HEK293 (cell line): ENCODE measurements at regions not wholly inside any gene's neighbourhood (a gene's known extent, or its start where the extent isn't known, plus 50 kb on each side); places are given as distances from the start of the nearest gene placed in this dataset.

ENCODE experiments used
- CTCF ChIA-PET: fragments of 350-600 bp; formaldehyde crosslinking; extraction: SDS; loops from one replicate; lab custom pipeline; 2021; ENCODE audit warnings: antibody characterized with exemption; lab: Yijun Ruan, JAX
- POLR2A ChIA-PET: fragments of 300-600 bp; formaldehyde crosslinking; extraction: SDS; loops from one replicate; lab custom pipeline; 2020; ENCODE audit warnings: antibody characterized with exemption, inconsistent platforms; lab: Yijun Ruan, JAX
- H3K27ac ChIP-seq: fragments of 200-500 bp; sonication (Bioruptor generic); 2 replicates; pipeline ENCODE4 v1.5.1; 2014; ENCODE audit warnings: low read depth, low read length, control low read depth, inconsistent platforms; ENCODE audit errors: extremely low read depth
- H3K36me3 ChIP-seq, 2 experiments: fragments of 200-500 bp in 1 of 2; sonication (Bioruptor generic) in 1 of 2; 1 replicate in 1 of 2; 2 replicates in 1 of 2; pipeline ENCODE4 v1.5.1; 2014 to 2017; ENCODE audit warnings: inconsistent platforms in 2 of 2, low read length in 2 of 2; ENCODE audit not compliant: control insufficient read depth in 2 of 2, insufficient read depth in 1 of 2
- H3K4me1 ChIP-seq: fragments of 200-500 bp; sonication (Bioruptor generic); 2 replicates; pipeline ENCODE4 v1.5.1; 2014; ENCODE audit warnings: mild to moderate bottlenecking, low read length, inconsistent platforms; ENCODE audit not compliant: control insufficient read depth, insufficient read depth
- H3K4me3 ChIP-seq: 2 replicates; pipeline ENCODE4 v1.5.1; 2011; ENCODE audit warnings: low read depth, mild to moderate bottlenecking, control low read depth, low read length, moderate library complexity
- H3K9me3 ChIP-seq: fragments of 200-500 bp; sonication (Bioruptor generic); 2 replicates; pipeline ENCODE4 v1.5.1; 2014; ENCODE audit warnings: low read depth, low read length, inconsistent platforms; ENCODE audit not compliant: control insufficient read depth, insufficient read depth
- IKZF3 ChIP-seq: fragments of 450-650 bp; IDR thresholded peaks from 2 replicates; pipeline ENCODE4 v1.5.0; 2018; ENCODE audit warnings: missing biosample characterization, mild to moderate bottlenecking, missing genetic modification characterization, moderate library complexity
- KLF9 ChIP-seq: fragments of 450-650 bp; formaldehyde crosslinking; IDR thresholded peaks from 2 replicates; pipeline ENCODE4 v1.5.1; 2016; ENCODE audit warnings: missing biosample characterization, missing genetic modification characterization, low read depth
- MEIS1 ChIP-seq: sonication (generic); formaldehyde crosslinking; IDR thresholded peaks from 2 replicates; pipeline ENCODE4 v1.8.1; 2022; ENCODE audit warnings: missing genetic modification reagents, mild to moderate bottlenecking, borderline replicate concordance
- MYNN ChIP-seq: fragments of 450-650 bp; formaldehyde crosslinking; IDR thresholded peaks from 2 replicates; pipeline ENCODE4 v1.5.1; 2016; ENCODE audit warnings: missing biosample characterization, missing genetic modification characterization, borderline replicate concordance
- ZBTB17 ChIP-seq: fragments of 450-650 bp; formaldehyde crosslinking; IDR thresholded peaks from 2 replicates; pipeline ENCODE4 v1.5.1; 2016; ENCODE audit warnings: missing biosample characterization, missing genetic modification characterization
- ZNF239 ChIP-seq: fragments of 450-650 bp; formaldehyde crosslinking; IDR thresholded peaks from 2 replicates; pipeline ENCODE4 v1.5.1; 2016; ENCODE audit warnings: missing biosample characterization, missing genetic modification characterization
- ZNF266 ChIP-seq: fragments of 450-650 bp; formaldehyde crosslinking; IDR thresholded peaks from 2 replicates; pipeline ENCODE4 v1.5.1; 2016; ENCODE audit warnings: missing biosample characterization, missing genetic modification characterization, low read depth
- ZNF274 ChIP-seq, 2 experiments: fragments of 200-500 bp in 1 of 2; fragments of 450-650 bp in 1 of 2; sonication (Bioruptor generic) in 1 of 2; formaldehyde crosslinking in 1 of 2; IDR thresholded peaks; 2 replicates each; pipeline versions ENCODE4 v1.5.1 to v1.6.1; 2014 to 2016; ENCODE audit warnings: borderline replicate concordance in 1 of 2, inconsistent platforms in 1 of 2, low read length in 1 of 2, missing biosample characterization in 1 of 2, missing genetic modification characterization in 1 of 2
- ZNF335 ChIP-seq: fragments of 450-650 bp; formaldehyde crosslinking; conservative IDR thresholded peaks from 2 replicates; pipeline ENCODE4 v1.5.1; 2016; ENCODE audit warnings: missing biosample characterization, missing genetic modification characterization
- ZNF391 ChIP-seq: fragments of 450-650 bp; formaldehyde crosslinking; IDR thresholded peaks from 2 replicates; pipeline ENCODE4 v1.5.1; 2016; ENCODE audit warnings: low read depth, missing biosample characterization, missing genetic modification characterization, borderline replicate concordance
- ZNF558 ChIP-seq: fragments of 450-650 bp; formaldehyde crosslinking; IDR thresholded peaks from 2 replicates; pipeline ENCODE4 v1.5.1; 2016; ENCODE audit warnings: missing biosample characterization, missing genetic modification characterization
- ZNF677 ChIP-seq: fragments of 450-650 bp; IDR thresholded peaks from 2 replicates; pipeline ENCODE4 v1.5.0; 2018; ENCODE audit warnings: missing biosample characterization, mild to moderate bottlenecking, missing genetic modification characterization, moderate library complexity
- ZNF776 ChIP-seq: fragments of 450-650 bp; formaldehyde crosslinking; IDR thresholded peaks from 2 replicates; pipeline ENCODE4 v1.5.0; 2017; ENCODE audit warnings: missing biosample characterization, missing genetic modification characterization, borderline replicate concordance
- ZSCAN16 ChIP-seq: fragments of 450-650 bp; formaldehyde crosslinking; IDR thresholded peaks from 2 replicates; pipeline ENCODE4 v1.5.1; 2016; ENCODE audit warnings: missing biosample characterization, missing genetic modification characterization
- TF ChIP-seq, protein P1 (sequence below): fragments of 450-650 bp; IDR thresholded peaks from 2 replicates; pipeline ENCODE4 v1.5.1; 2018; ENCODE audit warnings: missing biosample characterization, mild to moderate bottlenecking, missing genetic modification characterization
- TF ChIP-seq, protein P2 (sequence below): sonication (generic); formaldehyde crosslinking; IDR thresholded peaks from 2 replicates; pipeline ENCODE4 v1.8.1; 2022; ENCODE audit warnings: mild to moderate bottlenecking, moderate library complexity, missing genetic modification reagents
- TF ChIP-seq, protein P3 (sequence below): fragments of 450-650 bp; formaldehyde crosslinking; IDR thresholded peaks from 2 replicates; pipeline ENCODE4; 2016; ENCODE audit warnings: missing biosample characterization, missing genetic modification characterization
- TF ChIP-seq, protein P4 (sequence below): fragments of 450-650 bp; formaldehyde crosslinking; IDR thresholded peaks from 2 replicates; pipeline ENCODE4 v1.5.1; 2016; ENCODE audit warnings: missing biosample characterization, missing genetic modification characterization

DNA sequence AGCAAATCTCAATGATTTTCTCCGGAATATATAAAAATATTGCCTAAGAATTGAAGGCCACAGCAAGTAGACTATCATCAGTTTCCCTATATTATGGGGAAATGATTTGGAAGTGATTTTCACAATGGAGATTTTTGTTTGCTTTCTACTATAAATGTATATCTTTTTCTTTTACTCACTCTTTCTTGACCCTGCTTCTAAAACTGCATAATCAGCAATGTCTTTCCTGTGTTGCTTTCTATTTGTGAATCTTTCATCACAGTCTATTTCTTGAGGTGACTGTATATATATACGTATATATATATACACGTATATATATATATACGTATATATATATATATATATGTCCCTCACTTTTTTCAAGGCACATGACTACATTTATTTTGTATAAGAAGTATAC is 622.6 kb downstream of the DTWD2 start:
- no peak overlapping the region for H3K27ac ChIP-seq
- no peaks in the 10 kb centered on the region for H3K4me1 ChIP-seq
- POLR2A ChIA-PET = no interaction called here

DNA sequence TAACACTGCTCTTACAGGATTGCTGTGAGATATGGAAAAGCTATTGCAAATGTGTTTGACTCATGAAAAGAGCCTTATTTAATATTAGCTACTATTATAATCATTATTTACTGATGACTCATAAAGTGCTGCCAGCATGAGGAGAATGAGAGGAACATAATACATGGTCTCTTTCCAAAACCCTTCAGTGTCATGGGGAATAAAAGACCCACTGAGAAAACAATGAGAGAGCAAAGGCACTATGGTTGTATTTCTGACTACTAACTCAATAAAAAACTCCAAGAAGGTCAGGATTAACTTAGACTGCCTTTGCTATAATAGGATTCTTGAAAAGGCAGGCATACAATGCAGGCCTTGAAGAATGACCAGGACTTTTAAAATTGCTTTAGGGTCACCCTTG is 633.5 kb downstream of the DTWD2 start:
- TF ChIP-seq ZNF274 (IDR thresholded peaks at IDR 0.05; ENCODE audit: low read length) (no peak), ZNF274 (tag by site-specific recombination; IDR thresholded peaks at IDR 0.05; ENCODE audit: borderline replicate concordance) (no peak), IKZF3 (tag by site-specific recombination) (no peak), ZNF391 (no peak), KLF9 (tag by site-specific recombination) (no peak), ZSCAN16 (tag by site-specific recombination) (no peak), ZBTB17 (tag by site-specific recombination) (no peak), ZNF558 (tag by site-specific recombination) (no peak), ZNF335 (tag by site-specific recombination) (no peak), ZNF776 (tag by site-specific recombination) (no peak), ZNF239 (no peak), ZNF266 (tag by site-specific recombination) (no peak), MEIS1 (no peak), ZNF677 (tag by site-specific recombination) (no peak)
- TF ChIP-seq, protein P1, sequence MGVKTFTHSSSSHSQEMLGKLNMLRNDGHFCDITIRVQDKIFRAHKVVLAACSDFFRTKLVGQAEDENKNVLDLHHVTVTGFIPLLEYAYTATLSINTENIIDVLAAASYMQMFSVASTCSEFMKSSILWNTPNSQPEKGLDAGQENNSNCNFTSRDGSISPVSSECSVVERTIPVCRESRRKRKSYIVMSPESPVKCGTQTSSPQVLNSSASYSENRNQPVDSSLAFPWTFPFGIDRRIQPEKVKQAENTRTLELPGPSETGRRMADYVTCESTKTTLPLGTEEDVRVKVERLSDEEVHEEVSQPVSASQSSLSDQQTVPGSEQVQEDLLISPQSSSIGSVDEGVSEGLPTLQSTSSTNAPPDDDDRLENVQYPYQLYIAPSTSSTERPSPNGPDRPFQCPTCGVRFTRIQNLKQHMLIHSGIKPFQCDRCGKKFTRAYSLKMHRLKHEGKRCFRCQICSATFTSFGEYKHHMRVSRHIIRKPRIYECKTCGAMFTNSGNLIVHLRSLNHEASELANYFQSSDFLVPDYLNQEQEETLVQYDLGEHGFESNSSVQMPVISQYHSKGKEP (tag by site-specific recombination) = no peak
- TF ChIP-seq, protein P2, sequence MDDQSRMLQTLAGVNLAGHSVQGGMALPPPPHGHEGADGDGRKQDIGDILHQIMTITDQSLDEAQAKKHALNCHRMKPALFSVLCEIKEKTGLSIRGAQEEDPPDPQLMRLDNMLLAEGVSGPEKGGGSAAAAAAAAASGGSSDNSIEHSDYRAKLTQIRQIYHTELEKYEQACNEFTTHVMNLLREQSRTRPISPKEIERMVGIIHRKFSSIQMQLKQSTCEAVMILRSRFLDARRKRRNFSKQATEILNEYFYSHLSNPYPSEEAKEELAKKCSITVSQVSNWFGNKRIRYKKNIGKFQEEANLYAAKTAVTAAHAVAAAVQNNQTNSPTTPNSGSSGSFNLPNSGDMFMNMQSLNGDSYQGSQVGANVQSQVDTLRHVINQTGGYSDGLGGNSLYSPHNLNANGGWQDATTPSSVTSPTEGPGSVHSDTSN (CRISPR knock-in tag) = no peak
- TF ChIP-seq, protein P3, sequence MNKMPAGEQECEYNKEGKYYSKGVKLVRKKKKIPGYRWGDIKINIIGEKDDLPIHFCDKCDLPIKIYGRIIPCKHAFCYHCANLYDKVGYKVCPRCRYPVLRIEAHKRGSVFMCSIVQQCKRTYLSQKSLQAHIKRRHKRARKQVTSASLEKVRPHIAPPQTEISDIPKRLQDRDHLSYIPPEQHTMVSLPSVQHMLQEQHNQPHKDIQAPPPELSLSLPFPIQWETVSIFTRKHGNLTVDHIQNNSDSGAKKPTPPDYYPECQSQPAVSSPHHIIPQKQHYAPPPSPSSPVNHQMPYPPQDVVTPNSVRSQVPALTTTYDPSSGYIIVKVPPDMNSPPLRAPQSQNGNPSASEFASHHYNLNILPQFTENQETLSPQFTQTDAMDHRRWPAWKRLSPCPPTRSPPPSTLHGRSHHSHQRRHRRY (tag by site-specific recombination) = no peak
- no peaks in the 10 kb centered on the region for H3K4me1 ChIP-seq
- no peak overlapping the region for H3K4me3 ChIP-seq
- no peaks in the 10 kb centered on the region for H3K36me3 ChIP-seq
- H3K27ac ChIP-seq = no peak overlapping the region
- CTCF ChIA-PET = no interaction called here
- POLR2A ChIA-PET = no interaction called here
- no peaks in the 10 kb centered on the region for H3K9me3 ChIP-seq

More for the DNA sequence above, 622.6 kb downstream of the DTWD2 start:
- no peaks in the 10 kb centered on the region for H3K36me3 ChIP-seq
- CTCF ChIA-PET = no interaction called here
- no peak overlapping the region for H3K4me3 ChIP-seq
- H3K9me3 ChIP-seq = no peaks in the 10 kb centered on the region
- TF ChIP-seq, protein P4, sequence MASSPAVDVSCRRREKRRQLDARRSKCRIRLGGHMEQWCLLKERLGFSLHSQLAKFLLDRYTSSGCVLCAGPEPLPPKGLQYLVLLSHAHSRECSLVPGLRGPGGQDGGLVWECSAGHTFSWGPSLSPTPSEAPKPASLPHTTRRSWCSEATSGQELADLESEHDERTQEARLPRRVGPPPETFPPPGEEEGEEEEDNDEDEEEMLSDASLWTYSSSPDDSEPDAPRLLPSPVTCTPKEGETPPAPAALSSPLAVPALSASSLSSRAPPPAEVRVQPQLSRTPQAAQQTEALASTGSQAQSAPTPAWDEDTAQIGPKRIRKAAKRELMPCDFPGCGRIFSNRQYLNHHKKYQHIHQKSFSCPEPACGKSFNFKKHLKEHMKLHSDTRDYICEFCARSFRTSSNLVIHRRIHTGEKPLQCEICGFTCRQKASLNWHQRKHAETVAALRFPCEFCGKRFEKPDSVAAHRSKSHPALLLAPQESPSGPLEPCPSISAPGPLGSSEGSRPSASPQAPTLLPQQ = no peak

DNA sequence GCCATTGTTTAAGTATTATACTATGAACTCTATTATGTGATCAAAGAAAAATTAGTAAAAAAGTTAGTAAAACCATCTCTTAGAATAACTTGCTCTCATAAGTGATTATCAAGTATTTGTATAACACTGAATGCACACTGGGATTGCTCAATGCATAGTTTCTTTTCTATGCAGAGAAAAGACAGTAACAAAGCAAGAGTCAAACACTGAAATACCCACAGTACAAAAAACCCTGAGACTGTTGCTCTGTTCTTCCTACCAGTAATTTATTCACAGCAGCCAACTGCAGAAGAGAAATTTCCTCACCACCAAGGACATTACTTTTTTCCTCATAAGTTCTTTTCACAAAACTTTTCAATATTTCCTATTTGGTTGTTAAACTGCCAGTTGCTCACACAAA is 634.4 kb downstream of the DTWD2 start:
- POLR2A ChIA-PET = no interaction called here
- CTCF ChIA-PET = no interaction called here
- H3K4me1 ChIP-seq = no peaks in the 10 kb centered on the region
- TF ChIP-seq MYNN (tag by site-specific recombination) = no peak
- TF ChIP-seq, all 188 proteins: peak for 0
- Histone ChIP-seq H3K4me3 (no peak overlapping the region), H3K36me3 (no peaks in the 10 kb centered on the region), H3K9me3 (no peaks in the 10 kb centered on the region), H3K27ac (no peak overlapping the region)
